B cell (primary cell): ENCODE measurements at regions not wholly inside any gene's neighbourhood (a gene's known extent, or its start where the extent isn't known, plus 50 kb on each side); places are given as distances from the start of the nearest gene placed in this dataset.

ENCODE experiments used
- ATAC-seq: fragments of 200-7000 bp; cut with Tn5 transposase; one replicate; pipeline ENCODE4 v1.10.0; 2021; ENCODE audit warnings: low read depth, mild to moderate bottlenecking, moderate number of reproducible peaks, moderate library complexity
- CTCF ChIA-PET: fragments of 350-600 bp; sonication (Branson Sonifier 250); formaldehyde crosslinking; loops from one replicate; lab custom pipeline; 2021; ENCODE audit warnings: antibody characterized with exemption, inconsistent platforms; lab: Charles Lee
- POLR2A ChIA-PET: fragments of 350-600 bp; sonication (Branson Sonifier 250); formaldehyde crosslinking; loops from one replicate; lab custom pipeline; 2021; ENCODE audit warnings: antibody characterized with exemption; lab: Charles Lee
- DNase-seq: peaks from one replicate; pipeline ENCODE4 v3.0.0; 2013
- H2AFZ ChIP-seq: 2 replicates; pipeline ENCODE4 v1.6.1; 2012; ENCODE audit warnings: mild to moderate bottlenecking, low read depth, low read length; ENCODE audit not compliant: insufficient read depth, poor library complexity, severe bottlenecking
- H3K27ac ChIP-seq, 2 donors: 1 replicate in 1 of 2; 2 replicates in 1 of 2; pipeline ENCODE4 v1.5.1; 2012 to 2013; ENCODE audit warnings: low read length in 2 of 2, mild to moderate bottlenecking in 2 of 2, moderate library complexity in 1 of 2
- H3K27me3 ChIP-seq, 4 experiments: fragments of 200-600 bp in 1 of 4; sonication (generic) in 1 of 4; replicated peaks in 1 of 4; 1 replicate in 2 of 4; 2 replicates in 2 of 4; pipeline versions ENCODE4 v1.6.1 to v1.7.0; 2013 to 2016; ENCODE audit warnings: low read length in 3 of 4, mild to moderate bottlenecking in 2 of 4, mixed read lengths in 1 of 4, moderate library complexity in 1 of 4; ENCODE audit not compliant: insufficient read depth in 4 of 4, control insufficient read depth in 3 of 4; ENCODE audit errors: control extremely low read depth in 1 of 4
- H3K36me3 ChIP-seq, 2 experiments: replicated peaks in 1 of 2; 1 replicate in 1 of 2; 2 replicates in 1 of 2; pipeline versions ENCODE4 v1.6.1 to v1.7.1; 2013; ENCODE audit warnings: low read length in 1 of 2; ENCODE audit not compliant: insufficient read depth in 2 of 2, control insufficient read depth in 1 of 2; ENCODE audit errors: control extremely low read depth in 1 of 2, extremely low read depth in 1 of 2
- H3K4me1 ChIP-seq, 2 donors: fragments of 200-600 bp in 1 of 2; sonication (generic) in 1 of 2; 1 replicate in 1 of 2; 2 replicates in 1 of 2; pipeline versions ENCODE4 v1.5.1 to v1.6.1; 2013 to 2017; ENCODE audit warnings: low read length in 2 of 2; ENCODE audit not compliant: control insufficient read depth in 2 of 2, insufficient read depth in 2 of 2
- H3K4me2 ChIP-seq: replicated peaks from 2 replicates; pipeline ENCODE3; 2012; ENCODE audit warnings: mild to moderate bottlenecking, low read depth, low read length; ENCODE audit not compliant: poor library complexity, severe bottlenecking
- H3K4me3 ChIP-seq, 5 experiments: fragments of 200-600 bp in 1 of 5; sonication (generic) in 1 of 5; 1 replicate in 3 of 5; 2 replicates in 2 of 5; pipeline versions ENCODE4 v1.5.1 to v1.7.0; 2011 to 2016; ENCODE audit warnings: low read length in 4 of 5, mild to moderate bottlenecking in 4 of 5, low read depth in 2 of 5, control low read depth in 1 of 5, moderate library complexity in 1 of 5; ENCODE audit not compliant: insufficient read depth in 1 of 5; ENCODE audit errors: control extremely low read depth in 1 of 5, extremely low read depth in 1 of 5
- H3K79me2 ChIP-seq: fragments of 200-600 bp; sonication (generic); one replicate; pipeline ENCODE4 v1.6.0; 2016; ENCODE audit warnings: low read length; ENCODE audit not compliant: control insufficient read depth, insufficient read depth
- H3K9ac ChIP-seq: fragments of 200-600 bp; sonication (generic); 2 replicates; pipeline ENCODE4 v1.6.1; 2017; ENCODE audit warnings: mild to moderate bottlenecking, low read length, moderate library complexity
- H3K9me3 ChIP-seq, 3 donors: one replicate each; pipeline versions ENCODE4 v1.6.1 to v1.7.1; 2013; ENCODE audit warnings: low read length in 2 of 3; ENCODE audit not compliant: control insufficient read depth in 2 of 3, insufficient read depth in 1 of 3; ENCODE audit errors: control extremely low read depth in 1 of 3
- H4K20me1 ChIP-seq: 2 replicates; pipeline ENCODE4 v1.6.0; 2012; ENCODE audit warnings: mild to moderate bottlenecking, low read length; ENCODE audit not compliant: insufficient read depth, control insufficient read depth, poor library complexity, severe bottlenecking
- H3K27ac Mint-ChIP-seq: one replicate; pipeline ENCODE4 v1.8.0; 2021; ENCODE audit warnings: mixed read lengths
- H3K27me3 Mint-ChIP-seq: one replicate; pipeline ENCODE4 v1.8.0; 2021; ENCODE audit warnings: mixed read lengths
- H3K4me1 Mint-ChIP-seq: one replicate; pipeline ENCODE4 v1.8.0; 2021; ENCODE audit warnings: mixed read lengths
- H3K4me3 Mint-ChIP-seq: one replicate; pipeline ENCODE4 v1.8.0; 2021; ENCODE audit warnings: mixed read lengths
- H3K9me3 Mint-ChIP-seq: one replicate; pipeline ENCODE4 v1.8.0; 2022; ENCODE audit warnings: mixed read lengths; ENCODE audit not compliant: insufficient read depth
- CTCF ChIP-seq: fragments of 200-600 bp; IDR thresholded peaks from one replicate; pipeline ENCODE4 v1.8.0; 2022; ENCODE audit warnings: antibody characterized with exemption, mild to moderate bottlenecking
- EZH2 ChIP-seq: IDR thresholded peaks from 2 replicates; pipeline ENCODE4 v1.6.1; 2012; ENCODE audit warnings: borderline replicate concordance, low read depth, mild to moderate bottlenecking, moderate library complexity, low read length; ENCODE audit not compliant: insufficient read depth, poor library complexity, severe bottlenecking
- WGBS: methylation state at CpG from one replicate; pipeline ENCODE4 v1.1.5; 2013; ENCODE audit warnings: missing lambda C conversion rate; ENCODE audit not compliant: insufficient coverage; 5-methylcytosine and 5-hydroxymethylcytosine counted together
- intact Hi-C: fragments of 100-400 bp; cut with micrococcal nuclease; formaldehyde crosslinking; loops from one replicate; pipeline ENCODE4 v1.10.0; 2022

DNA sequence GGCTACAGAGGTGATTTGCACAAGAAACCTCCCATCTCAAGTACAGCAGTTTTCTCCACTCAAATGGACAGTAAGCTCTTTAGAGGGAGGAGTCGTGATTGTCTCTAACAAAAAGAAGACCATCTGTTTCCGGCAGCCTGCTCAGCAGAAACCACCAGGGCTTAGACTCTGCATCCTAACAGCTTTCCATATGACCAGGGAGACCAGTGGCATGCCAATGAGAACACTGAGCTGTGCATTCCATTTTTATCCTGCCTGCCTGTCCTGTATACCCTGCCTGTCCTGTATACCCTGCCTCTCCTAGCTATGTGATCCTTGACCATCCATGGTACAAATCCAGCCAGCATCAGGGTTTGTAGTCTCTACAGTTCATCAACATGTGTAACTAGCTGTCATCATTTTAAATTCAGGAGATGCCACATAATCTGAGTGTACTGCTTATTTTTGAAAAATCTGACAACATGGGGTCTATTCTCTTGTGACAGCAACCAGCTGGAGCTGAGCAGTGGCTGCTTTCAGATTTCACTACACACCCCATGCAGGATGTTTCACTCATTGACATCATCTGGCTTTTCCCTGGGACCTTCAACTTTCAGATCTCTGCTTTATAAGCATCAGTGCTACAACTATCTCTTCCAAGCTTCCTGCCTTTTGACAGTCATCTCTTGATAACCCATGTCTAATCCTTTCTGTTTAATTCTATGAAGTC lies 50.5 kb upstream of the POU2AF2 start:
- TF ChIP-seq CTCF, result no peak
- TF ChIP-seq EZH2, result no peak
- Histone ChIP-seq H3K79me2 (no peaks in the 10 kb centered on the region), H3K4me2 (no peak overlapping the region), H4K20me1 (no peaks in the 10 kb centered on the region), H3K9me3 (peaks cover 0 to 4% (median 4%) of the 10 kb centered on the region in 3 donors), H3K36me3 (no peaks in the 10 kb centered on the region), H3K27me3 (no peaks in the 10 kb centered on the region), H3K9ac (no peak overlapping the region), H3K27ac (no peak overlapping the region), H3K4me1 (peaks cover 4 to 7% of the 10 kb centered on the region in 2 donors), H3K4me3 (no peak overlapping the region), H2AFZ (no peak overlapping the region)
- H3K27me3 Mint-ChIP-seq, result no peaks in the 10 kb centered on the region
- peaks cover 5% of the 10 kb centered on the region for H3K9me3 Mint-ChIP-seq
- H3K4me1 Mint-ChIP-seq, result peaks cover 19% of the 10 kb centered on the region
- WGBS, result 78% methylated on average over 1 of the region's 2 CpGs
- no peak for DNase-seq
- no peak for ATAC-seq
- H3K27ac Mint-ChIP-seq, result no peak overlapping the region
- no peak overlapping the region for H3K4me3 Mint-ChIP-seq
- ChIA-PET POLR2A (no interaction called here), CTCF (interaction anchor here (0.6 to 1.5 kb wide), 4 partner anchors 22 to 994 kb away, joined by 3 read pairs; no protein-coding TSS in a partner anchor)
- intact Hi-C loops, result no loop called here

DNA sequence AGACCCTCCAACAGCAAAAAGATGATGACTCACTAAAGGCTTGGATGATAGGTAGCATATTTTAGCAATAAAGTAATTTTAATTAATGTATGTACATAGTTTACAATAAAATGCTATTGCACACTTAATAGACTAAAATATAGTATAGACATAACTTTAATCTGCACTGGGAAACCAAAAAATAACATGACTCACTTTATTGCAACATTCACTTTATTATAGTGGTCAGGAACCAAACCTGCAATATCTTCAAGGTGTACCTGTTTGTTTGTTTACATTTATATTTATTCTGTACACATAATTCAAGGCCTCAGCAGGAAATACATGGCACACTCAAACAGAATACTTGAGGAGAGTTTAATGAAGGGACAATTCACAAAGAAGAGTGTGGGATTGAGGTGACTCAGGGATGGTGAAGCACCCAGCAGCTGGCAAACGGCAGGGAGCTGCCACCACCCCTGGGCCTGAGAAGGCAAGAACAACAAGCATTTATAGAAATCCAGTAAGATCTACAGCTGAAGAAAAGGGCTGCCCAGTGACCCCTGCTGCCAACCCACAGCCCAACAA lies 51.5 kb upstream of the POU2AF2 start:
- 100% methylated on average over 1 of the region's 1 CpG for WGBS
- H3K27ac Mint-ChIP-seq, result no peak overlapping the region
- Histone ChIP-seq H4K20me1 (no peaks in the 10 kb centered on the region), H3K36me3 (no peaks in the 10 kb centered on the region), H3K27ac (no peak overlapping the region), H3K4me2 (no peak overlapping the region), H3K4me3 (no peak overlapping the region), H2AFZ (no peak overlapping the region), H3K9me3 (peaks cover 0 to 4% (median 4%) of the 10 kb centered on the region in 3 donors), H3K79me2 (no peaks in the 10 kb centered on the region), H3K9ac (no peak overlapping the region), H3K27me3 (no peaks in the 10 kb centered on the region), H3K4me1 (peaks cover 0 to 14% of the 10 kb centered on the region in 2 donors)
- DNase-seq (no peak), ATAC-seq (no peak)
- H3K4me1 Mint-ChIP-seq, result peaks cover 20% of the 10 kb centered on the region
- no peak overlapping the region for H3K4me3 Mint-ChIP-seq
- intact Hi-C loops, result no loop called here
- TF ChIP-seq EZH2 (no peak), CTCF (no peak)
- CTCF ChIA-PET, result interaction anchor here (0.9 to 1.5 kb wide), 3 partner anchors 87 to 993 kb away, joined by 3 read pairs; no protein-coding TSS in a partner anchor
- POLR2A ChIA-PET, result no interaction called here
- H3K27me3 Mint-ChIP-seq, result no peaks in the 10 kb centered on the region
- H3K9me3 Mint-ChIP-seq, result peaks cover 5% of the 10 kb centered on the region
